ENCODE measurements at regions not wholly inside any gene's neighbourhood (a gene's known extent, or its start where the extent isn't known, plus 50 kb on each side); places are given as distances from the start of the nearest gene placed in this dataset.

- no peaks in the 10 kb centered on the region for H3K9me3 ChIP-seq
- DNase-seq (ENCODE audit: low spot score) (no peak), ATAC-seq (ENCODE audit: insufficient number of reproducible peaks, low FRiP score, low read depth) (no peak)
- H3K36me3 ChIP-seq, result no peaks in the 10 kb centered on the region
- TF ChIP-seq, protein P1, sequence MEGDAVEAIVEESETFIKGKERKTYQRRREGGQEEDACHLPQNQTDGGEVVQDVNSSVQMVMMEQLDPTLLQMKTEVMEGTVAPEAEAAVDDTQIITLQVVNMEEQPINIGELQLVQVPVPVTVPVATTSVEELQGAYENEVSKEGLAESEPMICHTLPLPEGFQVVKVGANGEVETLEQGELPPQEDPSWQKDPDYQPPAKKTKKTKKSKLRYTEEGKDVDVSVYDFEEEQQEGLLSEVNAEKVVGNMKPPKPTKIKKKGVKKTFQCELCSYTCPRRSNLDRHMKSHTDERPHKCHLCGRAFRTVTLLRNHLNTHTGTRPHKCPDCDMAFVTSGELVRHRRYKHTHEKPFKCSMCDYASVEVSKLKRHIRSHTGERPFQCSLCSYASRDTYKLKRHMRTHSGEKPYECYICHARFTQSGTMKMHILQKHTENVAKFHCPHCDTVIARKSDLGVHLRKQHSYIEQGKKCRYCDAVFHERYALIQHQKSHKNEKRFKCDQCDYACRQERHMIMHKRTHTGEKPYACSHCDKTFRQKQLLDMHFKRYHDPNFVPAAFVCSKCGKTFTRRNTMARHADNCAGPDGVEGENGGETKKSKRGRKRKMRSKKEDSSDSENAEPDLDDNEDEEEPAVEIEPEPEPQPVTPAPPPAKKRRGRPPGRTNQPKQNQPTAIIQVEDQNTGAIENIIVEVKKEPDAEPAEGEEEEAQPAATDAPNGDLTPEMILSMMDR (IDR thresholded peaks at IDR 0.05), result no peak
- no peak overlapping the region for H3K27ac ChIP-seq
- no peak overlapping the region for H3K4me3 ChIP-seq
- H3K27me3 ChIP-seq (replicated peaks; ENCODE audit: insufficient read depth), result no peaks in the 10 kb centered on the region
- no peaks in the 10 kb centered on the region for H3K4me1 ChIP-seq (ENCODE audit: control insufficient read depth in 1 of 2, low read depth in 2 of 2)
Measured at GRCh38 chr2:122261911-122262310, 506.5 kb downstream of the TSN start.

- no peaks in the 10 kb centered on the region for H3K27me3 ChIP-seq (replicated peaks; ENCODE audit: insufficient read depth)
- no peaks in the 10 kb centered on the region for H3K4me1 ChIP-seq (ENCODE audit: control insufficient read depth in 1 of 2, low read depth in 2 of 2)
- no peak for DNase-seq (ENCODE audit: low spot score)
- no peaks in the 10 kb centered on the region for H3K36me3 ChIP-seq
- TF ChIP-seq, protein P1 (IDR thresholded peaks at IDR 0.05), result no peak
- H3K27ac ChIP-seq, result no peak overlapping the region
- H3K9me3 ChIP-seq, result no peaks in the 10 kb centered on the region
- H3K4me3 ChIP-seq, result no peak overlapping the region
- no peak for ATAC-seq (ENCODE audit: insufficient number of reproducible peaks, low FRiP score, low read depth)
Measured at GRCh38 chr2:122263746-122264145, 508.3 kb downstream of the TSN start.

DNA sequence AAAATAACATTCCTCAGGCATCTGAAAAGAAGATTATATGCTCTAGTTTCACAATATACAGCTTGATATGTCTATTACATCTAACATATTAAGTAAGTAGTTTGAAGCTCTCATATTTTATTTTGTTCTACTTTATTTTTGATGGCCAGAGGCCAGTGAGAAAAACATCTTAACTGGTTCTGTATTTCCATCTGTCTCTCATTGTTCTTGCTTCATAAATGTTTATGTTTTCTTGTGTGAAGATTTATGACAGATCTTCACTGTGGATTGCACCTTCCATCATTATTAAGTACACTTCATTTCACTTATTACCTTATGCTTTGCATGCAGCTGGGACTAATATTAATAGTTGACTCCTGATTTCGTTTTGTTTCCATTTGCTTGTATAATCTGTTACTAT is 511.2 kb downstream of the TSN start:
- TF ChIP-seq, protein P1 (IDR thresholded peaks at IDR 0.05), result no peak
- Histone ChIP-seq H3K36me3 (no peaks in the 10 kb centered on the region), H3K9me3 (no peaks in the 10 kb centered on the region), H3K27ac (no peak overlapping the region), H3K4me3 (no peak overlapping the region), H3K27me3 (replicated peaks; ENCODE audit: insufficient read depth) (no peaks in the 10 kb centered on the region), H3K4me1 (ENCODE audit: control insufficient read depth in 1 of 2, low read depth in 2 of 2) (no peaks in the 10 kb centered on the region)
- no peak for DNase-seq (ENCODE audit: low spot score)
- no peak for ATAC-seq (ENCODE audit: insufficient number of reproducible peaks, low FRiP score, low read depth)

DNA sequence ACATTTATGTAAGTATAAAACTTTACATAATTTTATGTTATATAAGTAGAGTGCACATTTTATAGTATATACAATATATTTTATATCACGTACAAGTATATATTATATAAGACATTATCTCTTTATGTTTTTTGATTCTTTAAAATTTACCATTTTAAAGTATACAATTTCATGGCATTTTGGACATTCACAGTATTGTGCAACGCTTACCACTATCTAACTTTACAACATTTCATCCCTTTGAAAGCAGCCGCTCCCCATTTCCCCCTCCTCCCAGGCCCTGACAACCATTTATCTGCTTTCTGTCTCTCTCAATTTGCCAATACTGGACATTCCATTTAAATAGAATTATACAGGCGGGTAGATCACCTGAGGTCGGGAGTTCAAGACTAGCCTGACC is 512.5 kb downstream of the TSN start:
- Histone ChIP-seq H3K4me3 (no peak overlapping the region), H3K36me3 (no peaks in the 10 kb centered on the region), H3K27ac (no peak overlapping the region), H3K4me1 (ENCODE audit: control insufficient read depth in 1 of 2, low read depth in 2 of 2) (no peaks in the 10 kb centered on the region), H3K27me3 (replicated peaks; ENCODE audit: insufficient read depth) (no peaks in the 10 kb centered on the region), H3K9me3 (no peaks in the 10 kb centered on the region)
- no peak for DNase-seq (ENCODE audit: low spot score)
- TF ChIP-seq, protein P1 (IDR thresholded peaks at IDR 0.05), result no peak
- no peak for ATAC-seq (ENCODE audit: insufficient number of reproducible peaks, low FRiP score, low read depth)

DNA sequence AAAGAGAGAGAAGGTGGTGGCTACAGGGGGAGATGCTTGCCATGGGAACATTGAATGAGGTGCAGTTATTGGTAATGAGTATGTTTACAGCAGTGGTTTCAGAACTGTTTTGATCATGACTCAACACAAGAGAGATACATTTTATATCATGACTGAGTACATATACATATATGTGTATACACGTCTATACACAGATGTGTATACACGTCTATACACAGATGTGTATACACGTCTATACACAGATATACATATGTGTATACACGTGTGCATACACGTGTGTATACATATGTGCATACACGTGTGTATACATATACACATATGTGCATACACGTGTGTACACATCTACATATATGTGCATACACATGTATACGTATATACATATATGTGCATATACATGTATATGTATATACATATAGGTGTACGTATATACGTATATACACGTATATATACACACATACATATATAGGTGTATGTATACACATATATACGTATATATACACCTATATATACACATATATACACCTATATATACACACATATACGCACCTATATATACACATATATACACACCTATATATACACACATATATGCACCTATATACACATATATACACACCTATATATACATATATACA is 518.5 kb downstream of the TSN start:
- no peaks in the 10 kb centered on the region for H3K4me1 ChIP-seq (ENCODE audit: control insufficient read depth in 1 of 2, low read depth in 2 of 2)
- no peaks in the 10 kb centered on the region for H3K27me3 ChIP-seq (replicated peaks; ENCODE audit: insufficient read depth)
- no peaks in the 10 kb centered on the region for H3K36me3 ChIP-seq
- H3K27ac ChIP-seq, result no peak overlapping the region
- no peak for ATAC-seq (ENCODE audit: insufficient number of reproducible peaks, low FRiP score, low read depth)
- H3K9me3 ChIP-seq, result no peaks in the 10 kb centered on the region
- no peak overlapping the region for H3K4me3 ChIP-seq
- TF ChIP-seq, protein P1 (IDR thresholded peaks at IDR 0.05), result no peak
- no peak for DNase-seq (ENCODE audit: low spot score)
